ENCODE measurements at regions not wholly inside any gene's neighbourhood (a gene's known extent, or its start where the extent isn't known, plus 50 kb on each side); places are given as distances from the start of the nearest gene placed in this dataset.

GRCh38 chr6:117188627-117189201 lies 76.6 kb upstream of the VGLL2 start:
- Histone ChIP-seq H3K27ac (ENCODE audit: control insufficient read depth, insufficient read depth) (no peak overlapping the region), H3K4me2 (ENCODE audit: control insufficient read depth, insufficient read depth) (no peak overlapping the region), H2AFZ (ENCODE audit: control insufficient read depth, low read depth, low read length) (no peak overlapping the region), H4K20me1 (ENCODE audit: control insufficient read depth, insufficient read depth) (no peaks in the 10 kb centered on the region), H3K27me3 (replicated peaks in 1 of 2; ENCODE audit: control insufficient read depth in 2 of 2, insufficient read depth in 2 of 2, low read length in 1 of 2) (no peaks in the 10 kb centered on the region), H3K4me1 (ENCODE audit: control insufficient read depth, insufficient read depth, low read length) (no peaks in the 10 kb centered on the region), H3K4me3 (no peak overlapping the region), H3K9ac (ENCODE audit: control insufficient read depth, insufficient read depth, low read length) (no peak overlapping the region), H3K36me3 (ENCODE audit: control insufficient read depth in 2 of 2, insufficient read depth in 2 of 2, low read length in 1 of 2) (no peaks in the 10 kb centered on the region), H3K79me2 (ENCODE audit: control insufficient read depth, insufficient read depth, low read length) (no peaks in the 10 kb centered on the region), H3K9me3 (replicated peaks; ENCODE audit: control insufficient read depth, insufficient read depth, low read length) (no peaks in the 10 kb centered on the region)
- FAIRE-seq (no peak), DNase-seq (ENCODE audit: low read depth, low spot score) (no peak), ATAC-seq (0 out of 3 replicates have a peak, but pooled peaks have one; percentile 22)
- in situ Hi-C loops (cut with MboI): no loop called here
- ChIA-PET RAD21 (ENCODE audit: unreplicated experiment) (no interaction called here), CTCF (interaction anchor here (1.0 kb wide), 1 partner anchor 220 kb away, joined by 5 read pairs; no protein-coding TSS in a partner anchor), POLR2A (no interaction called here), SMC1A (ENCODE audit: uncharacterized antibody, unreplicated experiment) (no interaction called here)
- intact Hi-C loops (cut with micrococcal nuclease; ENCODE audit: unreplicated experiment): loop anchor here (2.0 kb wide), 1 partner anchor 216 kb away; no protein-coding TSS in a partner anchor
- BruUV-seq (replicated peaks): no TSS peak
- TF ChIP-seq CTCF (IDR thresholded peaks at IDR 0.05 in 2 of 3, conservative IDR thresholded peaks at IDR 0.05 in 1 of 3; ENCODE audit: control insufficient read depth in 2 of 3, extremely low read depth in 1 of 3, insufficient read depth in 1 of 3, low read depth in 3 of 3, low read length in 3 of 3) (peak; percentile 28 to 44 (median 31); a peak in 5 of 6 replicates), E4F1 (IDR thresholded peaks at IDR 0.05; ENCODE audit: borderline replicate concordance, partially characterized antibody) (no peak), MYB (IDR thresholded peaks at IDR 0.05; ENCODE audit: borderline replicate concordance, low read depth, low read length) (no peak), RAD21 (IDR thresholded peaks at IDR 0.05; ENCODE audit: insufficient read depth, low read depth, low read length) (peak; percentile 37), SMC3 (IDR thresholded peaks at IDR 0.05; ENCODE audit: borderline replicate concordance, low read length) (peak; percentile 41; the same call in 1 of the 2 replicates)
- WGBS (ENCODE audit: insufficient coverage, insufficient replicate concordance, low lambda C conversion rate, missing lambda C conversion rate): 0% methylated on average over 2 of the region's 2 CpGs
